SW 1271 (cell line): ENCODE measurements at regions not wholly inside any gene's neighbourhood (a gene's known extent, or its start where the extent isn't known, plus 50 kb on each side); places are given as distances from the start of the nearest gene placed in this dataset.
"Not testable (repeated sequence)": the region's sequence is repeated elsewhere in the genome, so short reads cannot be mapped to it uniquely, and the experiment has no call there.

ENCODE experiments used
- DNase-seq, 2 experiments: peaks; one replicate each; lab custom pipeline; 2025; lab: John Stamatoyannopoulos, UW

GRCh38 chr5:159783726-159784247, 132.5 kb upstream of the ADRA1B start:
- no peak for DNase-seq

DNA sequence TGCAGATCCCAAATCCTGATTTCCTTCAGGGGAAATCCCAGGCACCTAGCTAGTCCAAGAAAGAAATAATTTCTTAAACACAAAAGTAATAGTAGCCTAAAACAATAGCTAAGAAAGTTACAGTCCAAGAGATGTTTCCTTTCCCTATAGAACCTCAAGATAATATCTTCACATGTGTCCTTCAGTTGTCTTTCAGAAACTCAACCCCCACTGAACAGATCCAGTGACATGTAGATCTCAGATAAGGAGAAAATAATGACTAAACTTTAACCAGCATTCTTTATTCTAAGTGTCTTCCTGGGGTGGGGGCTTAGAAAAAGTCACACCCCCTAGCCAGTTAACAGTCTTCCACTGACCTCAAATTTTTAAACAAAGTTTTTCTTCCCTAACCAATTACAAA, 131.3 kb upstream of the ADRA1B start:
- DNase-seq, result no peak

DNA sequence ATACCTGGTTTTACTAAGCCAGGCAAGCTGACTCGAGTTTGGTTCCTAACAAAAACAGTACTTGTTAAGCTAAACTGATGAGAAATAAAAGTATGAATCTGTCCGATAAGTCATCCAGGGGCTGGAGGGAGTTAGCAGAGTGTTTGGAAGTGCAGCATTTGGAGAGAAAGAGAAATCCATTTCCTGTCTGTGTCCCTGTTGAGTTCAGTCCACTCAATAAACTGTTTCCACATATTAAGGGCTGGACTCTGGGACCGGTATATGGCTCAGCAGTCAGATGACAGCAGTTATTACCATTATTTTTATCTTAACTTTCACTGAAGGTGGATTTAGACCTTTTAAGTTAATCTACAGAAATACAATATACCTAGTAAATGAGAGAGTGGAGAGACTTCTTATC, 130.6 kb upstream of the ADRA1B start:
- no peak for DNase-seq

DNA sequence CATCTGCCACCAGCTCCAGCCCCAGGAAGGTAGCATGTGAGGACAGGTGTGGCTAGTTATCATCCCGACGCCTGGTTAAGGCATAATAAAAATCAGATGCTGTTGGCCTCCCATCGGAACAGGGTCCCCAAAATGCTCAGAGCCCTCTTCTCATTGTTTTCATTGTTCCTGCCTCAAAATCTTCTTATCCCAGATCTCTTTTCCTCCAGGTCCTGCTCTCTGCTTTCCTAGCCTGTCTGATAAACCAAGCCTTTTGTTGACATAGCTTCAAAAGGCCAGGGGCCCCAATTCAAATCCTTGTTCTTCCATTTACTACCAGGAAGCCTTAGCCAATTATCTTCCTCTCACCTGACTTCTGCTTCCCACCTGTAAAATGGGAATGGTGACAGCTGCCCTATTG, 130.1 kb upstream of the ADRA1B start:
- no peak for DNase-seq

- DNase-seq, result no peak
Observed at GRCh38 chr5:159786901-159787691, 129.2 kb upstream of the ADRA1B start.

DNA sequence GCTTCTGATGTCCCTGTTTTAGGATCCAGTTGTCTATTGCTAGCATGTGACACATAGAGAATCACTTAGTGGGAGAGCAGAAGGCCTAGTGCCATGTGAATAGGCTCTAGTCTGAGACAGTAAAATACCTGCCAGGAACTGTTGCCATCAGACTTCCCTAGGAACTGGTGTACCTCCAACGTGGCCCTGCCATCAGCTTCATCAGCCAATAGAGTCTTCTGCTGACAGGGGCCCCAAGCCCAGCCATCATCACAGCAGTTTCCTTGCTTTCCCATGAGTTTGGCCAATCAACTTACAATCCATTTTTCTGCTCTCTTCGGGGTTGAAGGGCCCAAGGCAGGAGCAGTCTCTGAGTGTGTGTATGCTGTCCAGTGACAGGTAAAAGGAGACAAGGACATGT, 128.4 kb upstream of the ADRA1B start:
- no peak for DNase-seq

- DNase-seq, result no peak
Observed at GRCh38 chr5:159788835-159789331, 127.4 kb upstream of the ADRA1B start.

DNA sequence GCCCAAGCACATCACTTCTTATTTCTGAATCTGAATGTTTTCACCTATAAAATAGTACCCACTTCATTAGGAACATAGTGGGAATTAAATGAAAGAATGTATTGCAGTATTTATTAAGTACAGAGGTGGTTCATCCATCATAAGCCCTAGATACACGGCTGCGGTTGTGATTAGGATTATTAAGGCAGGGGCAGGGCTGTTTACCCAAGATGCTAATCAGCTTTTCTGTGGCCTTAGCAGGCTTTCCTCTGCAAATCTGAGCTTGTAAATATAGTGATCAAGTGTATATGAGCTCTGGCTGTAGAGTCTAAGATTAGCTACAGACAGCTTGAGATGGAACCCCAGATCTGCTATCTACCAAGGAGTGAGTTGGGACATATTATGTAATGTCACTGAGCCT, 124.1 kb upstream of the ADRA1B start:
- DNase-seq, result no peak

- DNase-seq, result no peak
Observed at GRCh38 chr5:159797261-159797970, 118.9 kb upstream of the ADRA1B start.

GRCh38 chr5:159799701-159800100, 116.6 kb upstream of the ADRA1B start:
- no peak for DNase-seq

- no peak for DNase-seq
Observed at GRCh38 chr5:159800131-159800840, 116.0 kb upstream of the ADRA1B start.

GRCh38 chr5:159801303-159801702, 115.0 kb upstream of the ADRA1B start:
- DNase-seq, result no peak

GRCh38 chr5:159802661-159803060, 113.6 kb upstream of the ADRA1B start:
- DNase-seq, result no peak

DNA sequence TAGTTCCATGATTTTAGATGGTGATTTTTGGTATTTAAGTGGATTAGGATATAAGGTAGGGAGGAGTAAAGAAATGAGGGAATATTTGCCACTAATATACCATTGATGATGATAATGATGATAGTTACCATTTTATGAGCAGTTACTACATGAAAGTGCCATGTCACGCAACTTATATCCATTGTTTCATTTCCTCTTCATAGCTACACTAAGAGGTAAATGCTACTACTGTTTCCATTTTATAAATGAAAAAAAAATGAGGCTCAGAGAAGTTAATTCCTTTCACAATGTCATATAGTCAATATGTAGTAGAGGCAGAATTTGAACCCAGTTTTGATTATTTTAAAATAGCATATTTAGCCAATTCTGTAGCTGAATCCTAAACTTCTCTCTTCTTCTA, 112.2 kb upstream of the ADRA1B start:
- no peak for DNase-seq

DNA sequence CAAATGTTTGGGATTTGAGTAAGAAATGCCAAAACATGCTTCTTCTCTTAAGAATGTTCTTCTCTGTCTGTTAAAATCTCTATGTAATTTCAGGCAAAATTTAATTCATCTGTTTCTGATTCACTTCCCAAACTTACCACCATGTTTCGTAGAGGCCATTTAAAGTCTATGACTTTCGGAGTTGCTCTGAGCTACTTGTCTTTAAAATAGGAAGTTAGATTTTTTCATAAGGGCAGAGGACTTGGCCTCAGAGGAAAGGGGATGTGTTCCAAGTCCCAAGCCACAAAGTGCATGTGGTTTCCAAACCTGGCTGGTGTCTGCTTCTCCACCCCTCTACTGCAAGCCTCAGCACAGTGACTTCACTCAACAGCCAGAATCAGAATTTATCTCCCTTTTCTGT, 111.3 kb upstream of the ADRA1B start:
- no peak for DNase-seq

DNA sequence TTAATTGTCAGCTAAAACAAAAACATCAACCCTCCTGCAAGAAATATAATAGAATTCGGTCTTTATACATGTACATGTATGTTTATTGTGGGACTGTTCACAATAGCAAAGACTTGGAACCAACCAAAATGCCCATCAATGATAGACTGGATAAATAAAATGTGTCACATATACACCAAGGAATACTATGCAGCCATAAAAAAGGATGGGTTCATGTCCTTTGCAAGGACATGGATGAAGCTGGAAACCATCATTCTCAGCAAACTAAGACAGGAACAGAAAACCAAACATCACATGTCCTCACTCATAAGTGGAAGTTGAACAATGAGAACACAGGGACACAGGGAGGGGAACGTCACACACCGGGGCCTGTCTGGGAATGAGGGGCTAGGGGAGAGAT, 109.1 kb upstream of the ADRA1B start:
- not testable (repeated sequence) for DNase-seq

- DNase-seq, result no peak
Observed at GRCh38 chr5:159807586-159807985, 108.7 kb upstream of the ADRA1B start.

DNA sequence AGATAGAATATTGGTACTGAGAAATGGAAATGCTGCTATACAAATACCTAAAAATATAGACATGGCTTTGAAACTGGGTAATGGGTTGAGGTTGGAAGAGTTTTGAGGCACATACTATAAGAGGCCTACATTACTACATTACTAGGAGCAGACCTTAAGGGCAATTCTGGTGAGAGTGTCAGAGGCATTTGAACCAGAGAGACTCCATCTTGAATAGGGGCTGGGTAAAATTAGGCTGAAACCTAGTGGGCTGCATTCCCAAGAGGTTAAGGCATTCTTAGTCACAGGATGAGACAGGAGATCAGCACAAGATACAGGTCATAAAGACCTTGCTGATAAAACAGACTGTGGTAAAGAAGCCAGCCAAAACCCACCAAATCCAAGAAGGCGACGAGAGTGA, 104.6 kb upstream of the ADRA1B start:
- DNase-seq, result no peak

DNA sequence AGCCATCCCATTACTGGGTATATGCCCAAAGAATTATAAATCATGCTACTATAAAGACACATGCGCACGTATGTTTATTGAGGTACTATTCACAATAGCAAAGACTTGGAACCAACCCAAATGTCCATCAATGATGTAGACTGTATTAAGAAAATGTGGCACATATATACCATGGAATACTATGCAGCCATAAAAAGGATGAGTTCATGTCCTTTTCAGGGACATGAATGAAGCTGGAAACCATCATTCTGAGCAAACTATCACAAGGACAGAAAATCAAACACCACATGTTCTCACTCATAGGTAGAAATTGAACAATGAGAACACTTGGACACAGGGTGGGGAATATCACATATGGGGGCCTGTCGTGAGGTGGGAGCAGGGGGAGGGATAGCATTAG, 103.5 kb upstream of the ADRA1B start:
- not testable (repeated sequence) for DNase-seq

GRCh38 chr5:159814222-159814621, 102.1 kb upstream of the ADRA1B start:
- DNase-seq, result no peak

GRCh38 chr5:159814805-159815585, 101.3 kb upstream of the ADRA1B start:
- no peak for DNase-seq
